ENCODE measurements at regions not wholly inside any gene's neighbourhood (a gene's known extent, or its start where the extent isn't known, plus 50 kb on each side); places are given as distances from the start of the nearest gene placed in this dataset.
A peak's percentile ranks its signal among the peaks of the same experiment; 100 is the strongest.

GRCh38 chr6:26197933-26198721, 110.9 kb downstream of the HFE start:
- no peak for DNase-seq (ENCODE audit: low spot score)

DNA sequence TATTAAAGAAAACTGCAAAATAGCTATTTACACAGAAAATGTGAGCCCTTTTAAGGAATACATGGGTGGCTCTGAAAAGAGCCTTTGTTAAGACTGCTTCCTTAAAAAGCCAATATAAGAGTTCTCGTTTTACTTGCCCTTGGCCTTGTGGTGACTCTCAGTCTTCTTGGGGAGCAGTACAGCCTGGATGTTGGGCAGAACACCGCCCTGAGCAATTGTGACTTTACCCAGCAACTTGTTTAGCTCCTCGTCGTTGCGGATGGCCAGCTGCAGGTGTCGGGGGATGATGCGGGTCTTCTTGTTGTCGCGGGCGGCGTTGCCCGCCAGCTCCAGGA, 111.5 kb downstream of the HFE start:
- no peak for DNase-seq (ENCODE audit: low spot score)

DNA sequence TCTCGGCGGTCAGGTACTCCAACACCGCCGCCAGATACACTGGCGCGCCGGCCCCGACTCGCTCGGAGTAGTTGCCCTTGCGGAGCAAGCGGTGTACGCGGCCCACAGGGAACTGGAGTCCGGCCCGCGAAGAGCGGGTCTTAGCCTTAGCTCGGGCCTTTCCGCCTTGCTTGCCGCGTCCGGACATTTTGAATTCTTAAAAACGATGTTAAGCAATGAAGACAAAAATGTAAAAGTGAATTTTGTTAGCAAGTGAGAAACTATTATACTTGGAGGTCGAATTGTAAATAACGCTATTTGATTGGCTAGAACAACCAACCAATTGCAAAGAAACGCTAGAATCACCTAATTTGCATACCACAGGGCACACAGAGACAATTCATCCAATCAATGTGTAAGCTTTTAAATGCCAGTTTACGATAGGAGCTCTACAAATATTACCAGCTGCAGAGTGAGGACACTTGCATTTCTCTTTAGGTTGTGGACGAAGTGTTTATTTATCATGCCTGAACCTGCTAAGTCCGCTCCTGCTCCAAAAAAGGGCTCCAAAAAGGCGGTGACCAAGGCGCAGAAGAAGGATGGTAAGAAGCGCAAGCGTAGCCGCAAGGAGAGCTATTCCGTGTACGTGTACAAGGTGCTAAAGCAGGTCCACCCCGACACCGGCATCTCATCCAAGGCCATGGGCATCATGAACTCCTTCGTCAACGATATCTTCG, 112.0 kb downstream of the HFE start:
- DNase-seq (ENCODE audit: low spot score), result peak; percentile 62

GRCh38 chr6:26199773-26200764, 112.8 kb downstream of the HFE start:
- no peak for DNase-seq (ENCODE audit: low spot score)

DNA sequence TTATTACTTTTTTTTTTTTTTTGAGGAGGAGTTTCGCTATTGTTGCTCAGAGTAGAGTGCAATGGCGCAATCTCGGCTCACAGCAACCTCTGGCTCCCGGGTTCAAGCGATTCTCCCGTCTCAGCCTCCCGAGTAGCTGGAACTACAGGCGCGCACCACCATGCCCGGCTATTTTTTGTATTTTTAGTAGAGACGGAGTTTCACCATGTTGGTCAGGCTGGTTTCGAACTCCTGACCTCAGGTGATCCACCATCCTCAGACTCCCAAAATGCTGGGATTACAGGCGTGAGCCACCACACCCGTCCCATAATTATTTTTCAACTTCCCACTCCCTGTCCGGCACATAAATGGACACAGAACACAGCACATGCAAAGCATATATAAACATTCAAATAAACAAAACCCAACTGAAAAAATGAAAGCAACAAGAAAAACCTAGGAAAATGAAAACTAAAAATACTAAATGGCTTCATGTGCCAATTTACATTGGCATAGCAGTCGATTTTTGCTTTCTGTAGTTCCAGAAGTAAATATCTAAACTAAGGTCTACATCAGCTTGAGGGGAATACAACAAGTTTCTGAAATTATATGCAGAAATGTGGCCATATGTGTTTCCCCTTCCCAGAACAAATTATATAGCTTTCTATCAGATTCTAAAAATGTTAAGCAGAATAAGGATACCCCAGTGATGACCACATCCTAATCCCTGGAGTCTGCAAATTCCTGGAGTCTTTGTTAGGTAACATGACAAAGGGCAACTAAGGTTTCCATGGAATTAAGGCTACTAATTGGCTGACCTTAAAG, 113.9 kb downstream of the HFE start:
- DNase-seq (ENCODE audit: low spot score), result no peak

DNA sequence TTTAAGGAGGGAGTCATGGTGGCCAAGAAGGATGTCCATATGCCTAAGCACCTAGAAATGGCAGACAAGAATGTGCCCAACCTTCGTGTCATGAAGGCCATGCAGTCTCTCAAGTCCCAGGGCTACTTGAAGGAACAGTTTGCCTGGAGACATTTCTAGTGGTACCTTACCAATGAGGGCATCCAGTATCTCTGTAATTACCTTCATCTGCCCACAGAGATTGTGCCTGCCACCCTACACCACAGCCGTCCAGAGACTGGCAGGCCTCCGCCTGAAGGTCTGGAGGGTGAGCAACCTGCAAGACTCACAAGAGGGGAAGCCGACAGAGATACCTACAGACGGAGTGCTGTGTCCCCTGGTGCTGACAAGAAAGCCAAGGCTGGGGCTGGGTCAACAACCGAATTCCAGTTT, 115.0 kb downstream of the HFE start:
- DNase-seq (ENCODE audit: low spot score), result no peak

DNA sequence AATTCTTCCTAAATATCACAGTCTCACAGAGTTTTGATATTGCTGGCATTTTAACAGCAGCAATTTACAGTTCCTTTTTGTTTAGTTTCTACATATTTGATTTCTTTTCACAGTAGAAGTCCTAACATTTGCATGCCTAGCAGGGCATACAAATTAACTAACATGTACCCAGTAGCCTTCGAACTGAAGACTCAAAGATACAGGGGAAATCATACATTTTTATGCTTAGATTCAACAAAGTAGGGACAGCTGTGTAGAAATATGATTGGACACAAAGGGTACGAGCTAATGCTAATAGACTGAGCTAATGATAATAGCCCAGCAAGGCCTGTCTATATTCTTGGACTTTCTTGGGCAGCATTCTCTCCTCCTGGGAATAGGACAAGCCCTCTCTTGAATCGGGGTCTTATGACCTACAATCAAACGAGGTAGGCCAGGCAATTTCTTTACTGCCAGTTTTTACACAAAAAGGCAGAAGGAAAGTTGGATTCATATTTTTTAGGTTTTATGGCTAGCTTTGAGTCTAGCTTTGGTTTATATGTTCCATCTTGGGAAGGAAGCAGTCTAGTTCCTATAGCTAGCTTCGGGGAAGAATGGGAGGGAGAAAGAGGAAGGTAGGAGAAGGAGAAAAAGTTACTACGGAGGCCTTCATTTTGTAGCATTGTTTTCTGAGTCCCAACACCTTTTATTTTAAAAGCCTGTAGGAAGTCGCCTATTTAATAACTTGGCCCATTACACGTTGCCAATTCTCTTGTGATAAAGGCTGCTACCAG, 115.8 kb downstream of the HFE start:
- DNase-seq (ENCODE audit: low spot score), result no peak

DNA sequence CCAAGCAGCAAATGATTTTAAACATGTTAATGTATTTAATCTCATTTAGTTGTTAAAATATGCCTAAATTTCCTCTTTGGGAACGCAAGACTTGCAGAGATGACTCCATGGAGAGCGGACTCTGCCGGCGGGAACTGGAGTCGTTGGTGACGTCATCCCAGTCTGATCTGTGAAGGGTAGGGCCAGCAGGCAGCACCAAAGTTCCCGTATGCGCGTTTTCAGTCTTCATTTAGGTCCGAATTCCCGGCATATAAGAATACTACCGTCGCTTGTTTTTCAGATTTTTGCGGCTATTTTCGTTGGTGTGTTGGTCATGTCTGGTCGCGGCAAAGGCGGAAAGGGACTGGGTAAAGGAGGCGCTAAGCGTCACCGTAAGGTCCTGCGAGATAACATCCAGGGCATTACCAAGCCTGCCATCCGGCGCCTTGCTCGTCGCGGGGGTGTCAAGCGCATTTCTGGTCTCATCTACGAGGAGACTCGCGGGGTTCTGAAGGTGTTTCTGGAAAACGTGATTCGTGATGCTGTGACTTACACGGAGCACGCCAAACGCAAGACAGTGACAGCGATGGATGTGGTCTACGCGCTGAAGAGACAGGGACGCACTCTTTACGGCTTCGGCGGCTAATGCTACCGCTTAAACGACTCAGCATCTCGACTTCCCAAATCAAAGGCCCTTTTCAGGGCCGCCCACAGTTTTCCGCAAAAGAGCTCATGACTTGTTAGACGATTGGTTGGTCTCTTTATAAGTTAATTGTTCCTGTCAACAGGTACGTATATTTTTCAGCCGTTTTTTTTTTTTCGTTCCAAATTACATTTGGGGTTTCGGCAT, 117.3 kb downstream of the HFE start:
- peak; percentile 87 for DNase-seq (ENCODE audit: low spot score)

GRCh38 chr6:26205161-26205624, 118.0 kb downstream of the HFE start:
- peak; percentile 38 for DNase-seq (ENCODE audit: low spot score)

DNA sequence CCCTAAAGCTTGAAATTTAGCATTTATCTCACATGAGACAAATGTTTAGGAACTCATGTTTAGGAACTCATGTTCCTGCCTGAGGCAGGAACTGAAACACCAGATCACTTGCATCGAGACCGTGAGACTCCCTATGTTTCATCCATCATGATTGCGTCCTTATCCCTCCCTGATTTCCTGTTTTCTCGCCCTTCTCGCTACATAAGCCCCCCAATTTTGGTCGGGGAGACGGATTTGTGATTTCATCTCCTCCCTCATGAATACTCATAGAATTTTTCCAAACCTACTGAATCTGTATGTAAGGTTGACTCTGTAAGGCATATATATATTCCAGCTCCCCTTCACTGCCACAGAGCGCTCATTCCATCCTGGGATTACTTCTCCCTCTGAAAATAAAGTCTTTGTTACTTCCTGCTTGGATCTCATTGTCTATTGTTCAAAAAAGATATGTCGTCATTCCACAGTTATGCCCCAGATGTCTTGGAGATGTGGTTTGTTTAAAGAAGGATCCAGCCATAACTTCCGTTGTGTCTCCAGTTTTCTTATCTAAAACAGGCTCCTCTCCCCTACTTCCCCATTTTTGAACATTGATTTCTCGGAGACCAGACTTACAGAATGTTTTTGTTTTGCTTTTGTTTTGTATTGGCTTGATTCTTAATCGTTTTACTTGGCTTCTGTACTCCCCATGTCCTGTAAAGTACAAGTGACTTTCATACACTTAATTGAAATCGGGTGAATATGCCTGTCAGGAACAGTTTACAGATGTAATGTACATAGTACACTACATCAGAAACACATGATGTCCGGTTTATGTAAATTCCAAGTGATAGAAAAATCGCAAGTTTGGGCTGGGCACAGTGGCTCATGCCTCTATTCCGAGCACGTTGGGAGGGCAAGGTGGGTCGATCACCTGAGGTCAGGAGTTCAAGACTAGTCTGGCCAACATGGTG, 118.7 kb downstream of the HFE start:
- no peak for DNase-seq (ENCODE audit: low spot score)

GRCh38 chr6:26206868-26207801, 119.9 kb downstream of the HFE start:
- no peak for DNase-seq (ENCODE audit: low spot score)

GRCh38 chr6:26211963-26212362, 124.7 kb downstream of the HFE start:
- no peak for DNase-seq (ENCODE audit: low spot score)

GRCh38 chr6:26213334-26214075, 126.3 kb downstream of the HFE start:
- DNase-seq (ENCODE audit: low spot score), result no peak

GRCh38 chr6:26214803-26215584, 127.8 kb downstream of the HFE start:
- DNase-seq (ENCODE audit: low spot score), result no peak

DNA sequence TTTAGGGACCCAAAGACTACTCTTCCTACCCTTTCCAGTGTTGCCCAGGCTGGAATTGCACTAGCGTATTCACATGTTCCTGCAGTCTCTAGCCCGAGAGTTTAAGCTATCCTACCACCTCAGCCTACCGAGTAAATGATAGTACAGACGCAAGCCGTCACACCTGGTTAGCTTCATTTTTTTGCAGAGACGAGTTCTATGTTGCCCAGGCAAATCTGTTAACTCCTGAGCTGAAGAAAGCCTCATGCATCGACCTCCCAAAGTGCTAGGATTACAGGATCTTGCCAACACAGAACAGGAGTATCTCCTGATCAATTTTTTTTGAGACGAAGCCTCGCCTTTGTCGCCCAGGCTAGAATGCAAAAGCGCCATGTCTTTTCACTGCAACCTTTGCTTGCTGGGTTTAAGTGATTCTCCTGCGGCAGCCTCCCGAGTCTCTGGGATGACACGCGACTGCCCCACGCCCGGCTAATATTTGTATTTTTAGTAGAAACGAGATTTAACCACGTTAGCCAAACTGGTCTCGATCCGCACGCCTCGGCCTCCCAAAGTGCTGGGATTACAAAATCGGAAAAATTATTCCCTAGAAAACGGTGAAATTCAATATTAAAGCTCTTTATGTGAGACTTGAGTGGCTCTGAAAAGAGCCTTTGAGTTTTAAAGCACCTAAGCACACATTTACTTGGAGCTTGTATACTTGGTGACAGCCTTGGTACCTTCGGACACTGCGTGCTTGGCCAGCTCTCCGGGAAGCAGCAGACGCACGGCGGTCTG, 128.5 kb downstream of the HFE start:
- DNase-seq (ENCODE audit: low spot score), result no peak
